ENCODE measurements at regions not wholly inside any gene's neighbourhood (a gene's known extent, or its start where the extent isn't known, plus 50 kb on each side); places are given as distances from the start of the nearest gene placed in this dataset.
A peak's percentile ranks its signal among the peaks of the same experiment; 100 is the strongest.

DNA sequence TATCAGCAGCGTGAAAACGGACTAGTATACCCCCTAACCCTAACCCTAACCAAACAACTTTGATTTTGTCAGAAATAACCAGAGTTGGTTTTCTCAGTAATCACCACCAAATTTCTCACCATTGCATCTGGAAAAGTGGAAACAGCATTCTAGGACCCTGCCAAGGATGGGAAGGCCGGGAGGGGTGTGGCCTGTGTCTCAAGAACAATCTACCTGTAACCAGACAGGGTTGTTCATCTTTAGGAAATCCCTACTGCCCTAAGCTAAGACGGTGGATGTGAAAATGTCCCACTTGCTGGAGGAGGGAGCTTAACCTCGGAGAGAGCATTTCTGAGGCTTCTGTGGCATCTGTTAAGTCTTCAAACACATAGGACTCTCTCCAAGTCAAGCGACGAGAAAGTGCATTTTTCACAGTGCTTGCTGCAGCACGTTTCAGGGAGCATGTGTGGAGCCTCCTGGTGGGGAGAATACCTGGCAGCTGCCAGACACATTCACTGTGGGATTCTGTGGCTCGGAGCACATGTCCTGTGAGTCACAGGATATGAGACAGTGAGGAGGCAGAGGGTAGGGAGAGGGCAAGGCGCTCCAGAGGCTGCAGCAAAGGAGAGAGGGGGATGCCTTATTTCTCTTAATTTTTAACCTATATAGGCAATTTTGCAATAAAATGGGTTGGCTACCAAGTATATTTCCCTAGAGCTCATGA lies 207.5 kb downstream of the SPP2 start (continued):
- TF ChIP-seq ZMYM2 (CRISPR knock-in tag; IDR thresholded peaks at IDR 0.05) (no peak), ZNF558 (CRISPR knock-in tag; IDR thresholded peaks at IDR 0.05; ENCODE audit: borderline replicate concordance) (no peak), ZBTB1 (CRISPR knock-in tag; IDR thresholded peaks at IDR 0.05; ENCODE audit: borderline replicate concordance) (no peak), HES4 (CRISPR knock-in tag; IDR thresholded peaks at IDR 0.05; ENCODE audit: borderline replicate concordance) (no peak), NAIF1 (CRISPR knock-in tag; IDR thresholded peaks at IDR 0.05; ENCODE audit: borderline replicate concordance) (no peak), ZNF563 (CRISPR knock-in tag; IDR thresholded peaks at IDR 0.05) (no peak), SALL1 (CRISPR knock-in tag; IDR thresholded peaks at IDR 0.05) (no peak; the same call in 1 of the 2 replicates), SP4 (CRISPR knock-in tag; IDR thresholded peaks at IDR 0.05) (no peak), MIER2 (CRISPR knock-in tag; IDR thresholded peaks at IDR 0.05) (no peak), XRCC5 (optimal IDR thresholded peaks at IDR 0.05; ENCODE audit: low read length) (peak; percentile 66), ZKSCAN1 (IDR thresholded peaks at IDR 0.05; ENCODE audit: low read length) (no peak), KMT2A (CRISPR knock-in tag; IDR thresholded peaks at IDR 0.05) (no peak), TEAD3 (CRISPR knock-in tag; optimal IDR thresholded peaks at IDR 0.05; ENCODE audit: borderline replicate concordance) (peak; percentile 48), NR2C2 (CRISPR knock-in tag; IDR thresholded peaks at IDR 0.05; ENCODE audit: borderline replicate concordance) (no peak), GATAD2A (CRISPR knock-in tag; IDR thresholded peaks at IDR 0.05) (no peak), ZNF615 (CRISPR knock-in tag; IDR thresholded peaks at IDR 0.05; ENCODE audit: borderline replicate concordance) (no peak), PHF8 (CRISPR knock-in tag; IDR thresholded peaks at IDR 0.05) (no peak), RBM22 (optimal IDR thresholded peaks at IDR 0.05; ENCODE audit: low read length) (no peak), SAP130 (CRISPR knock-in tag; IDR thresholded peaks at IDR 0.05; ENCODE audit: low read depth) (0 out of 2 replicates have a peak, but pooled peaks have one; percentile 18), HNF4A (CRISPR knock-in tag; IDR thresholded peaks at IDR 0.05) (no peak), NFIB (CRISPR knock-in tag; IDR thresholded peaks at IDR 0.05; ENCODE audit: borderline replicate concordance) (no peak), KDM2A (CRISPR knock-in tag; IDR thresholded peaks at IDR 0.05; ENCODE audit: borderline replicate concordance, low read depth) (peak; percentile 48; the same call in 1 of the 2 replicates)
- TF ChIP-seq, protein P1, sequence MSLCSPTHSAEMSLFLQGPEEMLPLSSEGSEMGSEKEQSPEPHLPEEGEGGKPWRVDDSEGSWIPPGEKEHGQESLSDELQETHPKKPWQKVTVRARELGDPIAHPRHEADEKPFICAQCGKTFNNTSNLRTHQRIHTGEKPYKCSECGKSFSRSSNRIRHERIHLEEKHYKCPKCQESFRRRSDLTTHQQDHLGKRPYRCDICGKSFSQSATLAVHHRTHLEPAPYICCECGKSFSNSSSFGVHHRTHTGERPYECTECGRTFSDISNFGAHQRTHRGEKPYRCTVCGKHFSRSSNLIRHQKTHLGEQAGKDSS (CRISPR knock-in tag; IDR thresholded peaks at IDR 0.05; ENCODE audit: borderline replicate concordance, low read depth), result 0 out of 2 replicates have a peak, but pooled peaks have one; percentile 31
- TF ChIP-seq, protein P2, sequence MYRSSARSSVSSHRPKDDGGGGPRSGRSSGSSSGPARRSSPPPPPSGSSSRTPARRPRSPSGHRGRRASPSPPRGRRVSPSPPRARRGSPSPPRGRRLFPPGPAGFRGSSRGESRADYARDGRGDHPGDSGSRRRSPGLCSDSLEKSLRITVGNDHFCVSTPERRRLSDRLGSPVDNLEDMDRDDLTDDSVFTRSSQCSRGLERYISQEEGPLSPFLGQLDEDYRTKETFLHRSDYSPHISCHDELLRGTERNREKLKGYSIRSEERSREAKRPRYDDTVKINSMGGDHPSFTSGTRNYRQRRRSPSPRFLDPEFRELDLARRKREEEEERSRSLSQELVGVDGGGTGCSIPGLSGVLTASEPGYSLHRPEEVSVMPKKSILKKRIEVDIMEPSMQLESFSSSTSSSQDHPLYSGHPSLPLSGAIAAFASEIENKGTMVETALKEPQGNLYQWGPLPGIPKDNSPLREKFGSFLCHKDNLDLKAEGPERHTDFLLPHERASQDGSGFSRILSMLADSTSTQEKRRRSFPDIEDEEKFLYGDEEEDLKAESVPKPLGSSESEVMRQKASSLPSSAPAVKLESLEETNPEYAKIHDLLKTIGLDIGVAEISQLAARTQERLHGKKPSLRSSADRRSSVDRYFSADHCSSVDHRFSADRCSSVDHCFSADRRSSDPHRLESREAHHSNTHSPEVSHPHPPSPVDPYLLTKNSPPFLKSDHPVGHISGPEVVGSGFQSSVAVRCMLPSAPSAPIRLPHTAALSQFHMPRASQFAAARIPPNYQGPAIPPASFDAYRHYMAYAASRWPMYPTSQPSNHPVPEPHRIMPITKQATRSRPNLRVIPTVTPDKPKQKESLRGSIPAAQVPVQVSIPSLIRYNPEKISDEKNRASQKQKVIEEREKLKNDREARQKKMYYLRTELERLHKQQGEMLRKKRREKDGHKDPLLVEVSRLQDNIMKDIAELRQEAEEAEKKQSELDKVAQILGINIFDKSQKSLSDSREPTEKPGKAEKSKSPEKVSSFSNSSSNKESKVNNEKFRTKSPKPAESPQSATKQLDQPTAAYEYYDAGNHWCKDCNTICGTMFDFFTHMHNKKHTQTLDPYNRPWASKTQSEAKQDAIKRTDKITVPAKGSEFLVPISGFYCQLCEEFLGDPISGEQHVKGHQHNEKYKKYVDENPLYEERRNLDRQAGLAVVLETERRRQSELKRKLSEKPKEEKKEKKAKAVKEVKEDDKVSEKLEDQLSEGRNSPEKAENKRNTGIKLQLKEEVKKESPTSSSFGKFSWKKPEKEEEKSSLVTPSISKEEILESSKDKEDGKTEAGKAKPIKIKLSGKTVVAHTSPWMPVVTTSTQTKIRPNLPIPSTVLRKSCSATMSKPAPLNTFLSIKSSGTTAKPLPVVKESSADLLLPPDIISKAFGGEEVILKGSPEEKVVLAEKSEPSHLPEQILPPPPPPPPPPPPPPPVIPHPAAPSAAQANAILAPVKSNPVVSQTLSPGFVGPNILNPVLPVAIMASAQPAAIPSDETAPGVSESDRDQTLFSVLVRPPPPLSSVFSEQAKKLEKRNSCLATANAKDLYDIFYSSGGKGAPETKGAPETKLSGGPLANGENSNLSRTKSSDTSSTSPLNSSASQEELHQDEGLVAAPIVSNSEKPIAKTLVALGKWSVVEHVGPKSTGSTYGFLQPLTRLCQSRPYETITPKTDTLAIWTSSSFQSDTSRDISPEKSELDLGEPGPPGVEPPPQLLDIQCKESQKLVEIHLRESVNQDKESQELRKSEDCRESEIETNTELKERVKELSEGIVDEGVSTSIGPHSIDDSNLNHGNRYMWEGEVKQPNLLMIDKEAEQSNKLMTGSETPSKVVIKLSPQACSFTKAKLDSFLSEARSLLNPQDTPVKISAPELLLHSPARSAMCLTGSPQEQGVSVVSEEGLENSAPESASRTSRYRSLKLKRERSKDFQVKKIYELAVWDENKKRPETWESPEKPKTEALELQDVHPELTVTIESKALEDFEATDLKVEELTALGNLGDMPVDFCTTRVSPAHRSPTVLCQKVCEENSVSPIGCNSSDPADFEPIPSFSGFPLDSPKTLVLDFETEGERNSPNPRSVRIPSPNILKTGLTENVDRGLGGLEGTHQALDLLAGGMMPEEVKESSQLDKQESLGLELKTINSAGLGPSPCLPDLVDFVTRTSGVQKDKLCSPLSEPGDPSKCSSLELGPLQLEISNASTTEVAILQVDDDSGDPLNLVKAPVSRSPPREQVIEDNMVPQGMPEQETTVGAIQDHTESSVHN (CRISPR knock-in tag; IDR thresholded peaks at IDR 0.05), result no peak

All from HepG2 (cell line).